ENCODE measurements at regions not wholly inside any gene's neighbourhood (a gene's known extent, or its start where the extent isn't known, plus 50 kb on each side); places are given as distances from the start of the nearest gene placed in this dataset.

- H3K27ac Mint-ChIP-seq (ENCODE audit: unreplicated experiment): no peak overlapping the region
- H3K4me3 Mint-ChIP-seq (ENCODE audit: unreplicated experiment): no peak overlapping the region
- H3K36me3 Mint-ChIP-seq (ENCODE audit: low read depth, unreplicated experiment): no peaks in the 10 kb centered on the region
- no peaks in the 10 kb centered on the region for H3K9me3 Mint-ChIP-seq (ENCODE audit: unreplicated experiment)
- H3K27me3 Mint-ChIP-seq (ENCODE audit: unreplicated experiment): no peaks in the 10 kb centered on the region
- TF ChIP-seq, protein P1, sequence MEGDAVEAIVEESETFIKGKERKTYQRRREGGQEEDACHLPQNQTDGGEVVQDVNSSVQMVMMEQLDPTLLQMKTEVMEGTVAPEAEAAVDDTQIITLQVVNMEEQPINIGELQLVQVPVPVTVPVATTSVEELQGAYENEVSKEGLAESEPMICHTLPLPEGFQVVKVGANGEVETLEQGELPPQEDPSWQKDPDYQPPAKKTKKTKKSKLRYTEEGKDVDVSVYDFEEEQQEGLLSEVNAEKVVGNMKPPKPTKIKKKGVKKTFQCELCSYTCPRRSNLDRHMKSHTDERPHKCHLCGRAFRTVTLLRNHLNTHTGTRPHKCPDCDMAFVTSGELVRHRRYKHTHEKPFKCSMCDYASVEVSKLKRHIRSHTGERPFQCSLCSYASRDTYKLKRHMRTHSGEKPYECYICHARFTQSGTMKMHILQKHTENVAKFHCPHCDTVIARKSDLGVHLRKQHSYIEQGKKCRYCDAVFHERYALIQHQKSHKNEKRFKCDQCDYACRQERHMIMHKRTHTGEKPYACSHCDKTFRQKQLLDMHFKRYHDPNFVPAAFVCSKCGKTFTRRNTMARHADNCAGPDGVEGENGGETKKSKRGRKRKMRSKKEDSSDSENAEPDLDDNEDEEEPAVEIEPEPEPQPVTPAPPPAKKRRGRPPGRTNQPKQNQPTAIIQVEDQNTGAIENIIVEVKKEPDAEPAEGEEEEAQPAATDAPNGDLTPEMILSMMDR (IDR thresholded peaks at IDR 0.05; ENCODE audit: unreplicated experiment): no peak
- peaks cover 7% of the 10 kb centered on the region for H3K4me1 Mint-ChIP-seq (ENCODE audit: unreplicated experiment)
- DNase-seq (ENCODE audit: low spot score): no peak
Observed at GRCh38 chr4:111792632-111793031, 352.6 kb upstream of the FAM241A start.

GRCh38 chr4:111793433-111794091 is 351.7 kb upstream of the FAM241A start:
- TF ChIP-seq, protein P1 (IDR thresholded peaks at IDR 0.05; ENCODE audit: unreplicated experiment): no peak
- H3K9me3 Mint-ChIP-seq (ENCODE audit: unreplicated experiment): no peaks in the 10 kb centered on the region
- no peak for DNase-seq (ENCODE audit: low spot score)
- no peak overlapping the region for H3K4me3 Mint-ChIP-seq (ENCODE audit: unreplicated experiment)
- no peaks in the 10 kb centered on the region for H3K36me3 Mint-ChIP-seq (ENCODE audit: low read depth, unreplicated experiment)
- H3K27ac Mint-ChIP-seq (ENCODE audit: unreplicated experiment): no peak overlapping the region
- no peaks in the 10 kb centered on the region for H3K27me3 Mint-ChIP-seq (ENCODE audit: unreplicated experiment)
- H3K4me1 Mint-ChIP-seq (ENCODE audit: unreplicated experiment): peaks cover 6% of the 10 kb centered on the region

GRCh38 chr4:111797455-111798163 is 347.6 kb upstream of the FAM241A start:
- Mint-ChIP-seq H3K27ac (ENCODE audit: unreplicated experiment) (no peak overlapping the region), H3K4me3 (ENCODE audit: unreplicated experiment) (no peak overlapping the region), H3K4me1 (ENCODE audit: unreplicated experiment) (peaks cover 4% of the 10 kb centered on the region), H3K27me3 (ENCODE audit: unreplicated experiment) (no peaks in the 10 kb centered on the region), H3K9me3 (ENCODE audit: unreplicated experiment) (no peaks in the 10 kb centered on the region), H3K36me3 (ENCODE audit: low read depth, unreplicated experiment) (no peaks in the 10 kb centered on the region)
- DNase-seq (ENCODE audit: low spot score): no peak
- TF ChIP-seq, protein P1 (IDR thresholded peaks at IDR 0.05; ENCODE audit: unreplicated experiment): no peak

- no peak for DNase-seq (ENCODE audit: low spot score)
- no peaks in the 10 kb centered on the region for H3K36me3 Mint-ChIP-seq (ENCODE audit: low read depth, unreplicated experiment)
- H3K4me1 Mint-ChIP-seq (ENCODE audit: unreplicated experiment): peaks cover 4% of the 10 kb centered on the region
- H3K27ac Mint-ChIP-seq (ENCODE audit: unreplicated experiment): no peak overlapping the region
- TF ChIP-seq, protein P1 (IDR thresholded peaks at IDR 0.05; ENCODE audit: unreplicated experiment): no peak
- H3K27me3 Mint-ChIP-seq (ENCODE audit: unreplicated experiment): no peaks in the 10 kb centered on the region
- H3K9me3 Mint-ChIP-seq (ENCODE audit: unreplicated experiment): no peaks in the 10 kb centered on the region
- no peak overlapping the region for H3K4me3 Mint-ChIP-seq (ENCODE audit: unreplicated experiment)
Observed at GRCh38 chr4:111798840-111799239, 346.4 kb upstream of the FAM241A start.

DNA sequence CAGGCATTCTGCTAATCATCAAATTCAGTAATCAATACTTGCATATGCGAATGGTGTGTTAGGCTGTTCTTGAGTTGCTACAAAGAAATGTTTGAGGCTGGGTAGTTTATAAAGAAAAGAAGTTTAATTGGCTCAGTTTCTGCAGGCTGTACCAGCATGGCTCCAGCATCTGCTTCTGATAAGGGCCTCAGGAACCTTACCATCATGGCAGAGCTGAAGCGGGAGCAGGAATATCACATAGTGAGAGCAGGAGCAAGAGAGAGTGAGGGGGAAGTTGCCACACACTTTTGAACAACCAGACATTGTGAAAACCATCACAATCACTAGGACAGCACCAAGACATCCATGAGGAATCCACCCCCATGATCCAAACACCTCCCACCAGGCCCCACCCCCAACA is 344.7 kb upstream of the FAM241A start:
- no peaks in the 10 kb centered on the region for H3K9me3 Mint-ChIP-seq (ENCODE audit: unreplicated experiment)
- no peak for DNase-seq (ENCODE audit: low spot score)
- TF ChIP-seq, protein P1 (IDR thresholded peaks at IDR 0.05; ENCODE audit: unreplicated experiment): no peak
- H3K36me3 Mint-ChIP-seq (ENCODE audit: low read depth, unreplicated experiment): no peaks in the 10 kb centered on the region
- H3K27me3 Mint-ChIP-seq (ENCODE audit: unreplicated experiment): no peaks in the 10 kb centered on the region
- H3K4me1 Mint-ChIP-seq (ENCODE audit: unreplicated experiment): peaks cover 4% of the 10 kb centered on the region
- no peak overlapping the region for H3K27ac Mint-ChIP-seq (ENCODE audit: unreplicated experiment)
- H3K4me3 Mint-ChIP-seq (ENCODE audit: unreplicated experiment): no peak overlapping the region
